ENCODE measurements at regions not wholly inside any gene's neighbourhood (a gene's known extent, or its start where the extent isn't known, plus 50 kb on each side); places are given as distances from the start of the nearest gene placed in this dataset.

GRCh38 chr11:45473341-45473895 is 187.3 kb upstream of the SYT13 start:
- TF ChIP-seq POLR2A (IDR thresholded peaks at IDR 0.05; ENCODE audit: extremely low read depth, insufficient read length), result no peak
- TF ChIP-seq CTCF (IDR thresholded peaks at IDR 0.05; ENCODE audit: low read depth, low read length), result no peak
- no peak for TF ChIP-seq MYC (IDR thresholded peaks at IDR 0.05; ENCODE audit: low read depth, low read length)
- no peak for TF ChIP-seq MAX (IDR thresholded peaks at IDR 0.05; ENCODE audit: low read depth, low read length)
